ENCODE measurements at regions not wholly inside any gene's neighbourhood (a gene's known extent, or its start where the extent isn't known, plus 50 kb on each side); places are given as distances from the start of the nearest gene placed in this dataset.

DNA sequence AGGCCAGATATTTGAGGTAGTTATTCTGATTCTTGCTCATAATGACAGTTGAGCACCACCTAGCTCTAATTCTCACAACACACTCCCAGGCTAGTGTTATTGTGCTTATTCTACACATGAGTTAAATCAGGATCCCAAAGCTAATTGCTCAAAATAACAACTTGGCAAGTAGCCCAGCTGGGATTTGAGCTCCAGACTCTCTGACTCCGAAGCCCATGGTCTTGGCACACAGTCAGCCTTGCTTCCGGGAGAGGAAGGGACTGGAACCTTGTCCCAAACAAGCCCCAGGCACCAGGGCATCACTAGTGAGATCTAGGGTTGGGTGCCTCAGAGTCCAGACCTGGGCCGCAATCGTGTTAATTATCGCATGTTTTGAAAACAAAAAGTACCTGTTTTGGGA is 101.4 kb downstream of the GPAM start:
- peak in 3 of 4 donors; percentile 41 to 51 (median 44) for DNase-seq (ENCODE audit: low read depth in 4 of 4, low spot score in 3 of 4)

GRCh38 chr10:112083472-112083871 is 100.1 kb downstream of the GPAM start:
- no peak for DNase-seq (ENCODE audit: low read depth in 4 of 4, low spot score in 3 of 4)

DNA sequence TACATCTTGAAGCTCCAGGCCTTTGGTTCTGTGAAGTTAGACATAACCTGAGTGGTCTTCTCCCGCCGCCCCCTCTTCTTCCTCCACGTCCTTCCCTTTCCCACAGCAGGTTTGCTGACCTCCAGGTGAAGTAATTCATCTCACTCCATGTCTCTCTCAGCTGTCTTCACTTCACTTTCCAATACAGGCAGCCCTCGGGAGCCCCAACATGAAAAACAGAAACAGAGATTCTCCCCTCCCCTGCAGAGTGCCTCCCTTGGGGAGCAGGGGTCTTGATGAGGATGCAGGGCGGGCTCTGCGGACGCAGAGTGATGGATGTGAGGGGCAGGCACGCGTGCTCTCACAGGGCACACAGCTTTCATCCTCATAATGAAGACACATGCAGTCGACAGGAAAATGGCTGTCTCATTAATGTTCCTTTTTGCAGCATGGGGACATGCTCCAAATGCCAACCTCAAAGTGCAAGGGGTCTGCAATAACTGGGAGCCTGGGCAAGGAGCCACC is 95.6 kb downstream of the GPAM start:
- DNase-seq (ENCODE audit: low read depth in 4 of 4, low spot score in 3 of 4) = no peak

- DNase-seq (ENCODE audit: low read depth in 4 of 4, low spot score in 3 of 4) = no peak
Measured at GRCh38 chr10:112091703-112092102, 91.9 kb downstream of the GPAM start.

DNA sequence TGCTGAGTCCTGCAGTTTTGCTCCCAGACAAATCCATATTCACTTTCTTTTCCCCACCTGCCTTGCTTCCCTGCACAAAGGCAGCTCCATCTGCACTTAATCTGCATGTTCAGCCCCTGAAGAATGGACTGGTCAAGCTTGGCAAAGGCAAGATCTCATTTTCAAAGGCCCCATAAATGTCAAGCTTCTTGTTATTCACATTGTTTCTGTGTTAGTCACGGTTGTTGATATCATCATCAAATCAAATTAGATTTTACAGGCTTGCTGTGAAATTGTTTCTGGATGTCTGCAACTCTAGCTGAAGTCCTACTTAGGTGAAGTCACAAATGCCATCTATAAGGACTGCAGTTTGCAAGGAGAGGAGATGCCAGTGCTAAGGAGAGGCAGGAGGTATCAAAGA is 91.0 kb downstream of the GPAM start:
- DNase-seq (ENCODE audit: low read depth in 4 of 4, low spot score in 3 of 4) = no peak

- DNase-seq (ENCODE audit: low read depth in 4 of 4, low spot score in 3 of 4) = no peak
Measured at GRCh38 chr10:112094984-112095383, 88.6 kb downstream of the GPAM start.

DNA sequence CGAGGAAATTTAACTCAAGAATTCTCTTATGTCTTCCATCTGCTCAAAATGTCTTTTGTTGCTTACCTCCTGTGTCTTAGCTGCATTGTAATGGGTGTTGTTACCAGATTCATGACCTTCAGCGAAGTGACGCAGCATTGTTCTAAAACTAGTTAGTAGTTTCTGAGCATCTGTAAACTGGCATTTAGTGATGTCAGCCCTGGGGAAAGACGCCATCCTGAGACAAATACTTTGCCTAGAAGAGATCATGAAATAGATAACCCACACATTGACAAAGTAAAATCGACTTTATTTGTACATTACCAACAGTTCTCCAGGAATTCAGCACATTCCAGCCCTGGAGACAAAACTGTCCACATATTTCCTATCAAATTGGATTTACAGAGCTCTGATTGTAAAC is 87.8 kb downstream of the GPAM start:
- no peak for DNase-seq (ENCODE audit: low read depth in 4 of 4, low spot score in 3 of 4)

- no peak for DNase-seq (ENCODE audit: low read depth in 4 of 4, low spot score in 3 of 4)
Measured at GRCh38 chr10:112098682-112099081, 84.9 kb downstream of the GPAM start.

Measured in left renal pelvis (tissue), 4 donors.